A549 (cell line): ENCODE measurements at regions not wholly inside any gene's neighbourhood (a gene's known extent, or its start where the extent isn't known, plus 50 kb on each side); places are given as distances from the start of the nearest gene placed in this dataset.

Experiments used
- ATAC-seq, 2 experiments: fragments of 200-7000 bp in 1 of 2; fragments of >200 bp in 1 of 2; cut with Nextera tagmentation in 1 of 2; cut with Tn5 transposase in 1 of 2; 3 replicates each; pipeline versions ENCODE4 v1.8.0 to v1.9.1; 2018 to 2020; ENCODE audit warnings: mild to moderate bottlenecking in 1 of 2, moderate library complexity in 1 of 2
- CTCF ChIA-PET: fragments of 300-600 bp; sonication (Branson Sonifier 250); formaldehyde crosslinking; extraction: SDS; loops from one replicate; lab custom pipeline; 2021; ENCODE audit warnings: antibody characterized with exemption, inconsistent platforms; lab: Yijun Ruan, JAX
- POLR2A ChIA-PET: fragments of 350-600 bp; formaldehyde crosslinking; extraction: SDS; loops from one replicate; lab custom pipeline; 2021; ENCODE audit warnings: antibody characterized with exemption, inconsistent platforms; lab: Yijun Ruan, JAX
- DNase-seq, 2 experiments: peaks; one replicate each; pipeline versions ENCODE4 v3.0.0 to v3.0.0-alpha.2; 2011 to 2016; ENCODE audit warnings: low read depth in 1 of 2, low spot score in 1 of 2
- FAIRE-seq: peaks from 2 replicates; lab custom pipeline; 2011; peaks lifted over from hg19 to GRCh38; lab: Jason Lieb, UNC
- H3K27ac ChIP-seq, 2 experiments: fragments of >200 bp; sonication (Bioruptor Twin); formaldehyde crosslinking; 3 replicates each; pipeline ENCODE4 v1.5.1; 2016 to 2017
- H3K4me1 ChIP-seq: fragments of >200 bp; sonication (Bioruptor Twin); formaldehyde crosslinking; 3 replicates; pipeline ENCODE4 v1.6.1; 2016
- H3K4me2 ChIP-seq: fragments of >200 bp; sonication (Bioruptor Twin); formaldehyde crosslinking; 3 replicates; pipeline ENCODE4 v1.6.1; 2016
- H3K4me3 ChIP-seq: fragments of >200 bp; sonication (Bioruptor Twin); formaldehyde crosslinking; 3 replicates; pipeline ENCODE4 v1.5.1; 2016
- H3K9me3 ChIP-seq: fragments of >200 bp; sonication (Bioruptor Twin); formaldehyde crosslinking; 3 replicates; pipeline ENCODE4 v1.6.1; 2016
- BCL3 ChIP-seq: fragments of >200 bp; sonication (Bioruptor Twin); formaldehyde crosslinking; IDR thresholded peaks from 3 replicates; pipeline ENCODE4 v1.6.1; 2016
- BHLHE40 ChIP-seq: IDR thresholded peaks from 2 replicates; pipeline ENCODE4 v1.6.1; 2012; ENCODE audit warnings: low read depth, low read length, inconsistent platforms
- CBX2 ChIP-seq: fragments of 200-600 bp; sonication (generic); IDR thresholded peaks from 2 replicates; pipeline ENCODE4 v1.6.1; 2016; ENCODE audit warnings: low read depth, mild to moderate bottlenecking, borderline replicate concordance
- CEBPB ChIP-seq, 2 experiments: fragments of >200 bp in 1 of 2; sonication (Bioruptor Twin) in 1 of 2; formaldehyde crosslinking in 1 of 2; IDR thresholded peaks; 2 replicates each; pipeline ENCODE4 v1.6.1; 2012 to 2016
- CHD2 ChIP-seq: fragments of 150-350 bp; IDR thresholded peaks from 2 replicates; pipeline ENCODE4 v1.6.1; 2014; ENCODE audit warnings: low read length; ENCODE audit not compliant: partially characterized antibody
- ELK1 ChIP-seq: fragments of 150-350 bp; IDR thresholded peaks from 2 replicates; pipeline ENCODE4 v1.6.1; 2014; ENCODE audit warnings: low read depth, mild to moderate bottlenecking, low read length
- EP300 ChIP-seq, 2 experiments: fragments of >200 bp; sonication (Bioruptor Twin); formaldehyde crosslinking; IDR thresholded peaks; 2 replicates in 1 of 2; 3 replicates in 1 of 2; pipeline ENCODE4 v1.6.1; 2016 to 2017
- GATA3 ChIP-seq: IDR thresholded peaks from 2 replicates; pipeline ENCODE4 v1.6.1; 2012; ENCODE audit warnings: borderline replicate concordance
- HDAC2 ChIP-seq: fragments of 200-600 bp; sonication (generic); IDR thresholded peaks from 2 replicates; pipeline ENCODE4 v1.6.1; 2016
- HOXA7 ChIP-seq: fragments of 250-450 bp; sonication (Bioruptor Pico); IDR thresholded peaks from 2 replicates; pipeline ENCODE4 v1.5.0; 2020; ENCODE audit warnings: mild to moderate bottlenecking, moderate library complexity
- KDM5A ChIP-seq: fragments of 200-600 bp; sonication (generic); IDR thresholded peaks from 2 replicates; pipeline ENCODE4 v1.6.1; 2016; ENCODE audit warnings: antibody characterized with exemption, mild to moderate bottlenecking
- MAFK ChIP-seq: fragments of 450-650 bp; IDR thresholded peaks from 2 replicates; pipeline ENCODE4 v1.6.1; 2014; ENCODE audit not compliant: partially characterized antibody
- NFE2L2 ChIP-seq: fragments of 150-350 bp; conservative IDR thresholded peaks from 2 replicates; pipeline ENCODE4 v1.6.1; 2014; ENCODE audit warnings: low read length
- NPAS2 ChIP-seq: fragments of 250-450 bp; sonication (Bioruptor Pico); IDR thresholded peaks from 2 replicates; pipeline ENCODE4 v1.8.0; 2022; ENCODE audit warnings: mild to moderate bottlenecking, moderate library complexity, borderline replicate concordance
- PHF8 ChIP-seq: fragments of 200-600 bp; sonication (generic); IDR thresholded peaks from 2 replicates; pipeline ENCODE4 v1.6.1; 2016; ENCODE audit warnings: low read depth, mild to moderate bottlenecking, antibody characterized with exemption, moderate library complexity, borderline replicate concordance
- RCOR1 ChIP-seq: fragments of 150-350 bp; IDR thresholded peaks from 2 replicates; pipeline ENCODE4 v1.6.1; 2014; ENCODE audit warnings: antibody characterized with exemption, low read length, low read depth
- RNF2 ChIP-seq: fragments of 200-600 bp; sonication (generic); IDR thresholded peaks from 2 replicates; pipeline ENCODE4 v1.6.1; 2016; ENCODE audit warnings: low read depth, mild to moderate bottlenecking, antibody characterized with exemption, moderate library complexity, borderline replicate concordance
- TP53 ChIP-seq: fragments of 250-450 bp; sonication (Bioruptor Pico); IDR thresholded peaks from 2 replicates; pipeline ENCODE4 v1.5.0; 2021; ENCODE audit warnings: mild to moderate bottlenecking, moderate library complexity
- USF2 ChIP-seq: fragments of 450-650 bp; IDR thresholded peaks from 2 replicates; pipeline ENCODE4 v1.6.1; 2014; ENCODE audit warnings: antibody characterized with exemption
- ZFP36 ChIP-seq: fragments of 450-650 bp; IDR thresholded peaks from 2 replicates; pipeline ENCODE4 v1.6.1; 2014; ENCODE audit warnings: borderline replicate concordance; ENCODE audit not compliant: partially characterized antibody
- WGBS: methylation state at CpG from one replicate; pipeline ENCODE4 v1.1.6; 2017; ENCODE audit errors: missing lambda C conversion rate; 5-methylcytosine and 5-hydroxymethylcytosine counted together
- TF ChIP-seq, protein P1 (sequence below): IDR thresholded peaks from 2 replicates; pipeline ENCODE4 v1.6.1; 2012; ENCODE audit warnings: low read depth, borderline replicate concordance
- TF ChIP-seq, protein P2 (sequence below): IDR thresholded peaks from 2 replicates; pipeline ENCODE4 v1.6.1; 2012

- Histone ChIP-seq H3K27ac (no peak overlapping the region), H3K9me3 (no peaks in the 10 kb centered on the region), H3K4me2 (no peak overlapping the region), H3K4me3 (no peak overlapping the region), H3K4me1 (no peaks in the 10 kb centered on the region)
- DNase-seq, result no peak
- ChIA-PET POLR2A (no interaction called here), CTCF (no interaction called here)
- no peak for FAIRE-seq
- no peak for ATAC-seq
- TF ChIP-seq NFE2L2 (no peak), GATA3 (no peak), CHD2 (no peak), USF2 (no peak)
- 60% methylated on average over 9 of the region's 9 CpGs for WGBS
Observed at GRCh38 chr5:174555726-174556125, 168.7 kb upstream of the MSX2 start.

DNA sequence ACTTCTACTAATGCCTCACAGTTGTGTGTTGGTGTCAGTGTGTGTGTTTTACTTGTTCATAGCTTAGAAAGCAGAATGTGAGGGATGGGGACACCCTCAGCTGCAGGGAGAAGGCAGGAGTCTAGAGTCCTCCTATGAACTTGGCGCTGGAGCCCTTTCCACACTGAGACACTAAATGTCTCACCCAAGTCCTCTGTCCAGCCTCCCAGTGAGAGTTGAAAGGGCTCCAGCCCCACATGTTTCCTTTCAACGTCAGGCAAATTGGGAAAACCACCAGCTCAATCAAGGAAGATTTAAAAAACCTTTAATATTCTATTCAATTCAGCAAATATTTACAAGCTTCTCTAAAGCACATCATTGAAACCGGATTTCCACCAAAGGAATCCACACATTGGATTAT is 167.6 kb upstream of the MSX2 start:
- Histone ChIP-seq H3K4me2 (no peak overlapping the region), H3K4me1 (no peaks in the 10 kb centered on the region), H3K9me3 (0 out of 3 replicates have a peak, but pooled peaks cover 6% of the 10 kb centered on the region), H3K4me3 (no peak overlapping the region), H3K27ac (no peak overlapping the region)
- DNase-seq, result no peak
- ChIA-PET POLR2A (no interaction called here), CTCF (interaction anchor here (0.6 to 0.7 kb wide), 4 partner anchors 138 to 171 kb away, joined by 3 to 6 read pairs (median 4); no protein-coding TSS in a partner anchor)
- no peak for ATAC-seq
- 40% methylated on average over 3 of the region's 3 CpGs for WGBS
- FAIRE-seq, result no peak
- TF ChIP-seq, protein P1, sequence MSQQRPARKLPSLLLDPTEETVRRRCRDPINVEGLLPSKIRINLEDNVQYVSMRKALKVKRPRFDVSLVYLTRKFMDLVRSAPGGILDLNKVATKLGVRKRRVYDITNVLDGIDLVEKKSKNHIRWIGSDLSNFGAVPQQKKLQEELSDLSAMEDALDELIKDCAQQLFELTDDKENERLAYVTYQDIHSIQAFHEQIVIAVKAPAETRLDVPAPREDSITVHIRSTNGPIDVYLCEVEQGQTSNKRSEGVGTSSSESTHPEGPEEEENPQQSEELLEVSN, result no peak
- TF ChIP-seq, protein P2, sequence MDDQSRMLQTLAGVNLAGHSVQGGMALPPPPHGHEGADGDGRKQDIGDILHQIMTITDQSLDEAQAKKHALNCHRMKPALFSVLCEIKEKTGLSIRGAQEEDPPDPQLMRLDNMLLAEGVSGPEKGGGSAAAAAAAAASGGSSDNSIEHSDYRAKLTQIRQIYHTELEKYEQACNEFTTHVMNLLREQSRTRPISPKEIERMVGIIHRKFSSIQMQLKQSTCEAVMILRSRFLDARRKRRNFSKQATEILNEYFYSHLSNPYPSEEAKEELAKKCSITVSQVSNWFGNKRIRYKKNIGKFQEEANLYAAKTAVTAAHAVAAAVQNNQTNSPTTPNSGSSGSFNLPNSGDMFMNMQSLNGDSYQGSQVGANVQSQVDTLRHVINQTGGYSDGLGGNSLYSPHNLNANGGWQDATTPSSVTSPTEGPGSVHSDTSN, result no peak
- TF ChIP-seq CHD2, result no peak

DNA sequence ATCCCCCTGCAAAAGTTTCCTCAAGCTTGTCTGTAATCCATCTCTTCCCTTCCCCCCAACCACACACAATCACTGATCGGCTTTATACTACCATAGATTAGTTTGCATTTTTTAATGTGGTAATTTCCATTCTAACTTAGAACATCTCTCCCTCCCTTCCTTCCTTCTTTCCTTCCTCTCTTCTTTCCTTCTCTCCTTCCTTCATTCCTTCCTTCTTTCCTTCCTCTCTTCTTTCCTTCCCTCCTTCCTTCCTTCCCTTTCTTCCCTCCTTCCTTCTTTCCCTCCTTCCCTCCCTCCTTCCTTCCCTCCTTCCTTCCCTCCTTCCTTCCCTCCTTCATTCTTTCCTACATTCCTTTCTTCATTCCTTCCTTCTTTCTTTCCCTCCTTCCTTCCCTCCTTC is 166.2 kb upstream of the MSX2 start:
- Histone ChIP-seq H3K4me2 (no peak overlapping the region), H3K27ac (no peak overlapping the region), H3K4me3 (no peak overlapping the region), H3K9me3 (0 out of 3 replicates have a peak, but pooled peaks cover 6% of the 10 kb centered on the region), H3K4me1 (no peaks in the 10 kb centered on the region)
- FAIRE-seq, result no peak
- CTCF ChIA-PET, result no interaction called here
- TF ChIP-seq CEBPB (IDR thresholded peaks at IDR 0.05) (no peak), RNF2 (no peak), EP300 (IDR thresholded peaks at IDR 0.05) (no peak), PHF8 (no peak), NFE2L2 (no peak), CHD2 (no peak), CBX2 (no peak), BCL3 (no peak), RCOR1 (no peak), HDAC2 (no peak), BHLHE40 (no peak), ELK1 (no peak), ZFP36 (no peak), MAFK (no peak), NPAS2 (no peak), TP53 (CRISPR knock-in tag) (no peak), KDM5A (no peak), HOXA7 (CRISPR knock-in tag) (no peak)
- POLR2A ChIA-PET, result no interaction called here
- no peak for ATAC-seq
- 50% methylated on average over 1 of the region's 1 CpG for WGBS
- no peak for DNase-seq
